ENCODE measurements at regions not wholly inside any gene's neighbourhood (a gene's known extent, or its start where the extent isn't known, plus 50 kb on each side); places are given as distances from the start of the nearest gene placed in this dataset.

DNA sequence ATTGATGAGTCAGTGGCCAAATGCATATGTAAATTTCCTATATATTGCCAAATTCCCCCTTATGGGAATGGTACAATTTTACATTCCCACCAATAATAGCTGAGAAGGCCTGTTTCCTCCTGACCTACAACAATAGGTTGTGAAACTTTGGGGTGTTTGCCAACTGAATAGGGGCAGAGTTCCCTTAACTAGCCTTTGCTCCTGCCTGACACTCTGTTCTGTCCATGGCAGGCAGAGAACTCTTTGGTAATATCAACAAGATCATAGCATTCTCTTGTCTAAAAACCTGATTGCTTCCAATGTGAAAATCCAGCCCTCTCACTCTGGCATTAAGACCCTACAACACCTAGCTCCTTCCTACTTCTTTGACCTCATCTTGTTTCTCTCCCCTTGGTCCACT lies 149.7 kb downstream of the HAPSTR1 start:
- no peaks in the 10 kb centered on the region for H3K4me1 ChIP-seq (ENCODE audit: control insufficient read depth, insufficient read depth, low read length)
- Mint-ChIP-seq H3K27me3 (ENCODE audit: insufficient read depth) (no peaks in the 10 kb centered on the region), H3K27ac (no peak overlapping the region), H3K9me3 (peaks cover 4% of the 10 kb centered on the region), H3K4me1 (no peaks in the 10 kb centered on the region), H3K4me3 (no peak overlapping the region), H3K36me3 (ENCODE audit: low read depth) (no peaks in the 10 kb centered on the region)
- H3K27ac ChIP-seq (ENCODE audit: low read depth, low read length) = no peak overlapping the region
- H3K9ac ChIP-seq (ENCODE audit: extremely low read depth, low read length, poor library complexity, severe bottlenecking) = no peak overlapping the region
- no peak for DNase-seq
- TF ChIP-seq, protein P1, sequence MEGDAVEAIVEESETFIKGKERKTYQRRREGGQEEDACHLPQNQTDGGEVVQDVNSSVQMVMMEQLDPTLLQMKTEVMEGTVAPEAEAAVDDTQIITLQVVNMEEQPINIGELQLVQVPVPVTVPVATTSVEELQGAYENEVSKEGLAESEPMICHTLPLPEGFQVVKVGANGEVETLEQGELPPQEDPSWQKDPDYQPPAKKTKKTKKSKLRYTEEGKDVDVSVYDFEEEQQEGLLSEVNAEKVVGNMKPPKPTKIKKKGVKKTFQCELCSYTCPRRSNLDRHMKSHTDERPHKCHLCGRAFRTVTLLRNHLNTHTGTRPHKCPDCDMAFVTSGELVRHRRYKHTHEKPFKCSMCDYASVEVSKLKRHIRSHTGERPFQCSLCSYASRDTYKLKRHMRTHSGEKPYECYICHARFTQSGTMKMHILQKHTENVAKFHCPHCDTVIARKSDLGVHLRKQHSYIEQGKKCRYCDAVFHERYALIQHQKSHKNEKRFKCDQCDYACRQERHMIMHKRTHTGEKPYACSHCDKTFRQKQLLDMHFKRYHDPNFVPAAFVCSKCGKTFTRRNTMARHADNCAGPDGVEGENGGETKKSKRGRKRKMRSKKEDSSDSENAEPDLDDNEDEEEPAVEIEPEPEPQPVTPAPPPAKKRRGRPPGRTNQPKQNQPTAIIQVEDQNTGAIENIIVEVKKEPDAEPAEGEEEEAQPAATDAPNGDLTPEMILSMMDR (conservative IDR thresholded peaks at IDR 0.05) = no peak
- no peaks in the 10 kb centered on the region for H3K27me3 ChIP-seq (ENCODE audit: control insufficient read depth, insufficient read depth, low read length, poor library complexity, severe bottlenecking)
- H3K36me3 ChIP-seq (ENCODE audit: control insufficient read depth, insufficient read depth, low read length) = no peaks in the 10 kb centered on the region
- H3K4me3 ChIP-seq (ENCODE audit: low read length) = no peak overlapping the region
- peaks cover 17% of the 10 kb centered on the region for H3K9me3 ChIP-seq (ENCODE audit: control insufficient read depth, low read length)

- 57 to 67% methylated on average over 2 of the region's 2 CpGs for WGBS, 2 experiments (ENCODE audit: insufficient coverage in 1 of 2, insufficient read length in 1 of 2)
- H3K36me3 ChIP-seq (ENCODE audit: control insufficient read depth, insufficient read depth, low read length) = no peaks in the 10 kb centered on the region
- Mint-ChIP-seq H3K27ac (no peak overlapping the region), H3K9me3 (no peaks in the 10 kb centered on the region), H3K4me1 (no peaks in the 10 kb centered on the region), H3K27me3 (ENCODE audit: insufficient read depth) (peaks cover 7% of the 10 kb centered on the region), H3K4me3 (no peak overlapping the region), H3K36me3 (ENCODE audit: low read depth) (no peaks in the 10 kb centered on the region)
- TF ChIP-seq, protein P1 (conservative IDR thresholded peaks at IDR 0.05) = no peak
- H3K9me3 ChIP-seq (ENCODE audit: control insufficient read depth, low read length) = no peaks in the 10 kb centered on the region
- no peak for DNase-seq
- no peaks in the 10 kb centered on the region for H3K27me3 ChIP-seq (ENCODE audit: control insufficient read depth, insufficient read depth, low read length, poor library complexity, severe bottlenecking)
- H3K9ac ChIP-seq (ENCODE audit: extremely low read depth, low read length, poor library complexity, severe bottlenecking) = no peak overlapping the region
- H3K4me1 ChIP-seq (ENCODE audit: control insufficient read depth, insufficient read depth, low read length) = no peaks in the 10 kb centered on the region
- H3K27ac ChIP-seq (ENCODE audit: low read depth, low read length) = no peak overlapping the region
- no peak overlapping the region for H3K4me3 ChIP-seq (ENCODE audit: low read length)
Observed at GRCh38 chr16:9248162-9248561, 156.7 kb downstream of the HAPSTR1 start.

- Mint-ChIP-seq H3K4me3 (no peak overlapping the region), H3K9me3 (no peaks in the 10 kb centered on the region), H3K27me3 (ENCODE audit: insufficient read depth) (peaks cover 11% of the 10 kb centered on the region), H3K27ac (no peak overlapping the region), H3K4me1 (no peaks in the 10 kb centered on the region), H3K36me3 (ENCODE audit: low read depth) (no peaks in the 10 kb centered on the region)
- Histone ChIP-seq H3K27ac (ENCODE audit: low read depth, low read length) (no peak overlapping the region), H3K4me1 (ENCODE audit: control insufficient read depth, insufficient read depth, low read length) (no peaks in the 10 kb centered on the region), H3K9ac (ENCODE audit: extremely low read depth, low read length, poor library complexity, severe bottlenecking) (no peak overlapping the region), H3K27me3 (ENCODE audit: control insufficient read depth, insufficient read depth, low read length, poor library complexity, severe bottlenecking) (no peaks in the 10 kb centered on the region), H3K4me3 (ENCODE audit: low read length) (no peak overlapping the region), H3K36me3 (ENCODE audit: control insufficient read depth, insufficient read depth, low read length) (no peaks in the 10 kb centered on the region), H3K9me3 (ENCODE audit: control insufficient read depth, low read length) (no peaks in the 10 kb centered on the region)
- 85 to 98% methylated on average over 3 to 4 of the region's 4 CpGs for WGBS, 2 experiments (ENCODE audit: insufficient coverage in 1 of 2, insufficient read length in 1 of 2)
- DNase-seq = no peak
- TF ChIP-seq, protein P1 (conservative IDR thresholded peaks at IDR 0.05) = no peak
Observed at GRCh38 chr16:9249534-9249933, 158.1 kb downstream of the HAPSTR1 start.
